HG03280 (cell line): ENCODE measurements at regions not wholly inside any gene's neighbourhood (a gene's known extent, or its start where the extent isn't known, plus 50 kb on each side); places are given as distances from the start of the nearest gene placed in this dataset.

Experiments
- ATAC-seq: cut with Tn5 transposase; IDR thresholded peaks from one replicate; pipeline ENCODE4 v1.9.1; 2021; ENCODE audit warnings: mild to moderate bottlenecking, moderate library complexity; ENCODE audit not compliant: unreplicated experiment

DNA sequence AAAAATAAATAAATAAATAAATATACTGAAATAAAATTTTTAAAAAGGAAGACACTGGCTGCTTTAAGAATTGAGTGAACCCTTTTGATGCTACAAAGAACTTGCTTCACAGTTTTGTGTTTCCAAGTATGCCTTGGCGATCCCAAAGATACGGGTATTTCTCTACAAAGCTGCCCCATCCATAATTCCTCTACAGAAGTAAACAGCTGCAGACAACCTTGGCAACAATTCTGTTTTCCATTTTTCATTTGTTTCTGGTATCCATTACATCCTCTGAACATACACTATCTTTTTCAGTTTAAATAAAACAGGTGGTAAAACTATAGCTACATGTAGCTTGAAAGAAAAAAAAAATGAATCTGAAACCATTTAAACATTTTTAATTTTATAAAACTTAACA, 552.8 kb upstream of the KLHL29 start:
- ATAC-seq: no peak

DNA sequence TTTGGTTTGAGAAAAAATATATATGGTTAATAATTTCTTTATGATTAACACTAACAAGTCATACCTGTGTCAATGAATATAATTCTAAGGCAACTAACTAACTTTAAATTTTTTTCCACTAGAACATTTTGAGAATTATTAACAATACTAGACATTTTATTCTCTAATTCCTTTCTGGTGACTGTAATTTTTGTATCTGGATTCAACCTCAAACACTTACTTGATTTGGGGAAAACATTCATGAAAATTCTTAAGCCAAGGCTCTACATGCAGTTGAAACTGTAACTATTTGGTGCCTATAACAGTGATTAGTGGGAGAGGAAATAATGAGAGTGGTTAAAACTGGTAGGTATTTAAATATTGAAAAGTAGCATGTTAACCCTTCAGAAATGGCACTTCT, 546.5 kb upstream of the KLHL29 start:
- ATAC-seq: no peak

DNA sequence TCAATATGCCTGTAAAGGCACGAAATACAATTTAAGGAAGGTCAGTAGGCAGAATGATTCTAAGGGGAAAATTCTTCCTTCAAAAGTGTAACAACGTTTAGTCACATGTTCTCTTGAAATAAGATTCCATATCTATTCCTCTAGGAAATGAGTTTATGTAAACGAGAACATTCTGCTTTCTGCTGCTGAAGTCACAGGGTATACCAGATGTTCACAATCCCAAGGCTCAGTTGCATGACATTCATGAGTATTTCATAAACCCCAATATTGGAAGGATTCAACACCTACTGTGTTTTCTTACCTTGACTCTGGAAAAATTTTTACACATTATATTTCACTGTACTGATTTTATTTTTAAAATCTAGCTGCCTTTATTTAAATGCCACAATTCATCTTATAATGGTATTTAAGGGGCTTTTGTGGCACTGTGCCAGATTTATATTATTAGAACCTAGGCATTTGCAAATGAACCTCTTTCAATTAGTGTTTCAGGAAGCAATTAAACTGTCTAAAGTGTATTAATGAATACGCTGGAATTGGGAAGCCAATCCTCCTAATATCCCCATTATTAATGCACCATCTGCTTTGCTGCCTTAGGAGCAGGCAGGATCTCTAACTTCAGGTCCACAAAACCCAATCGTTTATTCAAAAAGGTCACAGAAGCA, 542.6 kb upstream of the KLHL29 start:
- no peak for ATAC-seq

DNA sequence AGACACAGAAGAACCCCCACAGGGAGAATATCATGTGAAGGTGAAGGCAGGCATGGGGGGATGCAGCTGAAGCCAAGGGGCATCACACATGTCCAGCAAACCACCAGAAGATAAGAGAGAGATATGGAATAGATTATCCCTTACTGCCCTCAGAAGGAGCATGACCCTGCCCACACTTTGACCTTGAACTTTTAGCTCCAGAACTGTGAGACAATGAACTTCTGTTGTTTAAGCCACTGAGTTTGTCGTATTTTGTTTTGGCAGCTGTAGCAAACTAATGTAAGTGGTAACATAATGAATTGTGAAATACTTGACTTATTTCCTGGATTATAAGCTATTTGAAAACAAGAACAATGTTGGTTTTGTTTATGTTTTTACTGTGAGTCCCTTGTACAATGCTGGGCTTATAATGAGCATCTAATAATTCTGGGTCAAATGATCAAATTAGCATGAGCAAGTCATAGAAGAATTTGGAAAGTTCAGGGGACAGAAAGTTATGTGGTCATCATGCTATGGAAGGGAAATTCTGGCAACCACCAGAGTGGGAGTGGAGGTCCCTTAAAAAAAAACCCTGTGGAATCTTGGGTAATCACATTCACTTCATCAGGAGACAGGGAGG, 541.0 kb upstream of the KLHL29 start:
- ATAC-seq: no peak

DNA sequence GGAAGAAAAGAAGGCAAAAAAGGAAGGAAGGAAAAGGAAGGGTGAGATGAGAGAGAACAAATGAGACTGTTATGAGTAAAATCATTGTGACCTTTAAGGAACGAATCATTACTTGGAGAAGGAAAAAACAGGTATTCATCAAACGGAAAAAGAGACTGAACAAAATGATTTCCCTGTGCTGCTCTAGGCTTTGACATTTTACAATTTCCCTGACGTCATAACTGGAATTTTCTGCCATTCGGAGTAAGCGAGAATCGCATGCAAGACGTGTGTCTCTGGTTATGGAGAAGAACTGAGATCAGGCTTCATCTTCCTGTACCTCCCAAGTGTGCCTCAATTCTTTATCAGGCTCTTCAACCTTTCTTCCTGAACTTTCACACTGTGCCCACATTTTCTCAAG, 534.7 kb upstream of the KLHL29 start:
- ATAC-seq: no peak

DNA sequence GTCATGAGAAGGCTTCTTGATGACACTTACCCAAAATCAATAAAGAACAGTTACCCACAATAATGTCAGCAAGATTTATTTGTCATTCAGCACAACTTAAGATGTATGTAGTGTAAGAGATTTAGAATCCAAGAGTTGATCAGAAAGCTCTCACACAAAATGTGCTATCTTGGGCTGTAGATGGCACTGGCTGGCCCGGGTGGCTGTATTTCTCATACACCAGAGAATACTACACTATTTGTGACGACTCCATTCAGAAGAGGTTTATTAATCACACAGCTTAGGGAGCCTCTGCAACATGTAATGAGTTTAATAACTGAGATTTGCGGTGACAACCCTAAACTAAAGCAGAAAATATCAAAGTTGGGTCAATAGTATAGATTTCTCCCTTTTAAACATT, 530.4 kb upstream of the KLHL29 start:
- ATAC-seq: no peak

DNA sequence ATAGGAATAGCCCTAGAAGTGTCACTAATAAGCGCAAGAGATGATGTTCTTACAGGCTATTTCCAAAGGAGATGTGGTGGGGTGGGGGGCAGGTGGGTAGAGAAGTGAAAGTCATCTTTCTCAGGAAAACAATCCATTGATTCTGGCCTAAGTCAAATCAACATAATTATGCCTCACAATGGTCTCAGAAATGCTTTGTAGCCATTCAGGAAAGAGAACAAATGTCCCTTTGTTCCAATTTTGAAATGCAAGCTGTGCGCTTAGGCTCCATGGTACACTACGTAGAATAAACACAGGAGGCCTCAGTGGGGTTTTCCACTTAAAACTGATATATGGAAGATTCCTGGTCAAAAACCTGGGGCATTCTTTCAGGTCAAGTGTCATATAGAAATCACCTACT, 529.9 kb upstream of the KLHL29 start:
- no peak for ATAC-seq

DNA sequence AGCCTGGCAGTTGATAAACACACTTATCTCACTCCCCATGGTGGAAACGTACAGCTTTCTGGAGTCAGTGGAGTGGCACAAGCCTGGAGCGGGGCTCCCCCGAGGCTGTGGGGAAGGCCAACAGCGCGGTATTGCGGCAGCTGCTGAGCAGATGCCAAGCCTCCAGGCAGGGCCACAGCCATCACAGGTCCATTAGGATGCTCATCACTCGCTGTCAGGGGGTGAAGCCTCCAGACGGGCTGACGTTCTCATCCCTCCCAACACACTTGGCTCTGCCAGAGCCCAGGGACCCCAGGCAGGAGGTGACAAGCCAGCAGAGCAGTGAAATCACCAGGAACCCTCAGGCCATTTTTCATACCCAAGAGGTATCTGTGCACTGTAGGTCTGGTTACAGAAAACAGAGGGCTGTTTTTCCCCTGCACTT, 529.2 kb upstream of the KLHL29 start:
- ATAC-seq: no peak

DNA sequence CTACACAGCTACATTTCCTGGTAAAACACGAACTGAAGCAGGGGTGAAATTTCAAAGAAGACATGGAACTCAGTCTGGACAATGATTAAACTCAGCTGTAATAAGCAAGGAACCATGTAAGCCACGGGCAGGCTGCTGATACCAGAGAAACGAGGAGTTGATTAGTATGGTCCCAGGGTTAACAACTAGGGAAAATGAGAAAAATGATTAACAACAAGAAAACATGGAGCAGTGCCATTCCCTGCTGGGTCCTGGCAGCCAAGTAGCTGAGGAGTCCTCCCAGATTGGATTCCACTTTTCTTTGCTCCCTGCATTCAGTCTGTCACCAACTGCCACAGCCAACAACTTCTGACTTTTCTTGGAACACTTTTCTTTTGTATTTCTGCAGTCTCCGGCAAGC, 517.0 kb upstream of the KLHL29 start:
- ATAC-seq: no peak

DNA sequence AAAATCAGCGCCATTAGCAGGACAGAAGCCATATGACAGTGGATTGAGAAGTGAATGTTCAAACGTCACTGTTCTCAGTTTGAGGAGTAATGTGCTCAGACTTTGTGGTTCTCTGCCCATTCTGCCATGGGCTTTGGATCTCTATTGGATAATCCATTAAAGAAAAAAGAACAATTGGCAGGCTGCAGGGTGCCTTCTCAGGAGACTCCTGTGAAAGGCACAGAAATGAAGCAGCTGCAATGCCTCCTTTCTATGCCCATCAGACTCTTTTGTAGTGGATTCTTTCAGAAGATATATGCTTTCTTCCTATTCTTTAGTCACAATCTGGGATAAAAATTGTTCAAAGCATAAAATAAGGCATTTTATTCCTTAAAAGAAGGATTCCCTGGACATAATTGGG, 506.9 kb upstream of the KLHL29 start:
- ATAC-seq: no peak

DNA sequence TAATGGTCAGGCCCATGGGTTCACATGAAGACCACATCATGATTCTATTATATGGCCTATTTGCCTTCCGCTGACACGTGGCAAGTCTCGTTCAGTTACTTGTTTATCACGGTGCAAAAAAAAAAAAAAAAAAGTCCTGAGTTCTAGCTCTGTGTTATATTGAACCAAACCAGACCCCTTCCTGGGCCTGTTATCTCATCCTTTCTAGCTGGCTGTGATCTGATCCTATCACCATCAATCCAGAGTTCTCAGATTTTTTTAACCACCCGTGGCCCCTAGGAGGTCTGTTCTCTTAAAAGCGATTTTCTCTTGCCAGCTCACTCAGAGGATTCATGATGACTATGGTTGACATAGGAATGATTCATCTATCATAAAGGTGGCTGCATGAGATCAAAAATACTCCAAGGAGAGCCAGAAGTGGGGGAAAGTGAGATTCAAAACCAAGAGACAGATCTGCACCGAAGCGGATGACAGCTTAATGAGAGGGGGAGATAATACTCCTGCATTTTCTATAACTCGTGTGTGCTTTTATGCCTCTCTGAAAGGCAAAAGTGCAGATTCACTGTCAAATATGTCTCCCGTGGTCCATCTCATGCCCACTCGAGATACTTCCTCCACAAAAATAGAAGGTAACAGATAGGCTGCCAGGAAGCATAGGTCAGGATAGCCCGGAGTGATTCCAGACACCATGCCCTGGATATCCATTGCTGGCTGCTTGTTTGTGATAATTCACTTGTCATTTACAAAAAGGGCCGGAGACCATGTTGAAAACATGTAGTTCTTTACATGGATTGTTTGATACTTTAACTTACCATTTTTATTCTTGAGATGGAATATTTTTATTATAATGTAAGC, 505.7 kb upstream of the KLHL29 start:
- ATAC-seq: no peak

DNA sequence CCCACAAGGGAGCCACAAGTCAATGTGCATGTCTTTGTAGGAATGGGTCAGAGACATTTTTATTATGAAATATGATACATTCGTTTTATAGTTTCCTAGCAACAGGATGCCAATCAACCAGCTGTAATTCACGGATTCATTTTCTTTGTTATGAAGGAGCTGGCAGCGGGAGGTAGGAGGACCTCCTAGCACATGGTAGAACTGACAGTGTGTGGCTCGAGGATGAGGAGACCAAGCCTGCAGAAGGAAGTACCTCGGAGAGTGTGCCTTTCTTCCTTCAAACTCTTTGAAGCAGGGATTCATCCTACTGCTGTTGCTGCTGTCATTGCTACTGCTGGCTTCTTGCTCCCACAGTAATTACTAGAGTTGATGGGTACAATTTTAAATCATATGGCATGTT, 504.8 kb upstream of the KLHL29 start:
- no peak for ATAC-seq

DNA sequence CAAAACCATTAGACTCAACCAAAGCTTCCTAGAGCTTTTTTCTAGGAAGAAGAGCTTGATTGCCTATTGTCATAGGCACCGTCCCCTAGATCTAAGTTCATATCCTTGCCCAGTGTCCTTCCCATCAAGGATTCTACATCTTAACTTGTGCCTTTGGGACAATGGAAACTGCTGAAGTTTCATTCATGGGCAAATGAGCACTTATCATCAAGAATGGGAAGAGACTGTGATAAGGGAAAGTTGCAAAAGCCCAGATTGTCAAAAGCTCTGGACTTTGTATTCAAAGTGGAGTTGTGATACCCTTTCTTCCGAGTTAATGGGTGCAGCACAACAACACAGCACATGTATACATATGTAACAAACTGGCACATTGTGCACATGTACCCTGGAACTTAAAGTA, 503.0 kb upstream of the KLHL29 start:
- no peak for ATAC-seq

DNA sequence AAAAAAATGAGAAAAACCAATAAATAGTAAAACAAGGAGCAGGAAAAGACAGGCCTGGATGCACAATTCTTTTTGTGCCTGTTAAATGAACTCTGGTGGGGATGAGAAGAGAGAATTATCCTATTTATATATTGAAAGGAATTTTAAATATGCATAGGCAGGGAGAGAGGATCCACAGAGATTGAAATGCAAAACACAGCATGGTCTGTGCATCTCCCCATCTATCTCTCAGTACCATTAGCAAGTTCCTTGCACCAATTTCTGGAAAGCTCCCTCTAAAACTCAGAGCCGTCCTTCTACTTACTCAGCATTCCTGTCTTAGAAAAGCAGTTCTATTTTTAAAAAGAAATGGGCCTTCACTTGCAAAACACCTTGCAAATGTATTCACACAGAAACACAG, 502.3 kb upstream of the KLHL29 start:
- ATAC-seq: no peak

DNA sequence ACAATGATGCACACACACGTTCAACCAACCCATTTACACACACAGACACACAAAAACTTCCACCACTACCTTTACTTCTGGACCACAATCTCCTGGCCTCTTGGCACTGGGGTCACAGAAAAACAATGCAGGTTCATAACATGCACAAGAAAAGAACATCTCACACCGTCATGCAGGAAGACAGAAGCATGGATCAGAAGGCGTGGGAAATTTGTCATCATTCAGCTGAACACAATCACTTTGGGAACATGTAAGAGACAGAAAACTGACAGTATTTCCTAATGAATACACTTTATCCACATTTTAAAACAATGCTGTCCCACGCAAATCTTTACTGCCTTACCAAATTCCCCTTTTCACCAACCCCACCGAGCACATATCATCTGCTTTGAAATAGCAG, 501.9 kb upstream of the KLHL29 start:
- no peak for ATAC-seq

DNA sequence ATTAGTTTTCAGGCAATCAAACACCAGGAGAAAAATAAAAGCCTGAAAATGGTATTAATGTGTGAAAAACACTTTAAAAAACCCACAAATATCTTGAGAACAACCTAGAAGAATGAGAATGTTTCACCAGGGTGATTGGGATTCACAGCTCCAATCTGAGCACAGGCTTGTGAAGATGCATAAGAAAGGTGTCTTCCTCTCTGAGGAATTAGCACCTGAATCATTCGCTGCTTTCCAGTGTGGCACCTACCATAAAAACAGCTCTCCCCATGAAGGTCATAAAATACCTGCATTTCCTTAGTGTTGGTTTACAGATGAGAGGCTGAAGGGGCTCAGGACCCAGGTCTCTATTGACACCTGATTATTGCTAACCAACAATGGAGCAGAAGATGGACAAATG, 499.7 kb upstream of the KLHL29 start:
- no peak for ATAC-seq

DNA sequence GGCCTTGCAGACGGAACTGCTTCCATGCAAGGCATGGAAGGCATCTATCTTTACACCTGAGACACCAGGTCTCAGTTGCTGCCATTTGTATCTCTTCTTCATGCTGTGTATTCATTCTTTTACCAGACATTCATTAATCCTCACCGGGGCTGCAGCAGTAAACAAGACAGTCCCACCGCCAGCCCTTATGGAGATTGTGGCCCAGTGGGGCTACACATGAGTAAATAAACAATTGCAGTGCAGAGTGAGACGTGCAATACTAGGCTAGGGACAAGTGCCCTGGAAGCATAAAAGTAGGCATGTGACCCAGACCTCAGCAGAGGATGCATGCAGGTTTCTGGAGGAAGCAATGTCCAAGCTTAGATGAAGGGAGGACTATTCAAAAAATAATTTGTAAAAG, 497.6 kb upstream of the KLHL29 start:
- no peak for ATAC-seq

DNA sequence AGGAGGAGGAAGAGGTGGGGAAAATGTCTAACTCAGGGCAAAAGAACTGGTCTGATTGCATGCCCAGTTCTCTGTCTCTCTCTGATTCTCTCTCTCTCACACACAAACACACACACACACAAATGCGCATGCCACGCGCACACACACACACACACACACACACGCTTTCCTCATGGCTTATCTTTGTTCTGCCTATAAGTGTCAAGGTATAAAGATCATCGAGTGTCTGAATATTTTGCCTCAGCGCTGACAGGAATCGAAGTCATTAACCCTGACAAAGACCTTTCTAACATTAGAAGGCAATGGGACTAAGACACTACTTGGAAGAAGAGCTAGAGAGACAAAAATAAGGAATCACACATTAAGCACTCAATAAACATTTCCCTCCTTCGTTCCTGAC, 497.1 kb upstream of the KLHL29 start:
- no peak for ATAC-seq

DNA sequence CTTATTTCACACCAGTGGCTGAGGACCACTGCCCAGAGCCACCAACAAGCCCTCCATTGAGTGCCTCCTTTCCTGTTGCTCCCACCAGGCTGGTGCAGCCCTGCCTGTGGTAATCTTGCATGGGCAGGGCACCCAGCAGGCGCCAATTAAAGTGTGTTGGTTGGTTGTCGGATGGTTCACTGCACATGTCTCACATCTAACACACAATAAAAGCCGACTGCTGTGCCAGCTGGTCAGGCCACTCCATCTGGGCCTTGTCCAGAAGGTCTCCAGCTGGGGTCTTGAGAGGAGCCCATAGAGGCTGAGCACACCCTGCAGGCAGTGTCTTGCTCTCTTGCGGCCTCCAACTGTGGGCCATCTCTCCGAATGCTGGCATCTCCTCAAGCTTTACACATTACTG, 494.8 kb upstream of the KLHL29 start:
- ATAC-seq: no peak

DNA sequence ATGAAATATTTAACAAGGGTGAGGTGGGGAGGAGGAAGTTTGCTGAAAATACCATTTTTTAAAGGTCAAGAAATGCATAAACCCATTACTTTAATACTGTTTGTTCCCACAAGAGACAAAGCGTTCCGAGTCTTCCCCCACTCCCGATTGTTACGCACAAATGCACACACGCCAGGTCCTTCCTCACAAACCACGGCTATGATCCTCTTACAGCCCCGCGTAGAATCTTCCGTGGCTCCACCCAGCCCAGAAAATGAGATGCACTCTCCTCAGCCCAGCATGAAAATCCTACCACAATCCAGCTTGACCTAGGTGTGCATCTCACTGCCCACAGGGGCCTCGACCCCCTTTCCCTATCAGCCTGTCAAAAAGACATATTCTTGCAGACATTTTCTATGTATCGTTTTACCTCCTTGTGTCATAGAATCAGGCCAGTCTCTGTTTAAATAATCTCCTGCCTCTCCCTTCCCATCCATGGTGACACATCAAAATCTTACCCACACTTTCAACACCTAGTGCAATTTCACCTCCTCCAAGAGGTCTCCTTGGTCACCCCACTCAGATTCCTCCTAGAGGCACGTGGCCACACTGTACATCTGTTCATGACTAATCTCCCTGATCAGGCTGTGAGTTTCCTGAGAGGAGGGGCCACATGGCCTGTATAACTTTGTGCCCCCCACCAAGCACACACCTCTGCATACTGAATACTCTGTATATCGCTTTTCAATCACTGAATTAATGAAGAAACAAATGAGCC, 491.0 kb upstream of the KLHL29 start:
- no peak for ATAC-seq

DNA sequence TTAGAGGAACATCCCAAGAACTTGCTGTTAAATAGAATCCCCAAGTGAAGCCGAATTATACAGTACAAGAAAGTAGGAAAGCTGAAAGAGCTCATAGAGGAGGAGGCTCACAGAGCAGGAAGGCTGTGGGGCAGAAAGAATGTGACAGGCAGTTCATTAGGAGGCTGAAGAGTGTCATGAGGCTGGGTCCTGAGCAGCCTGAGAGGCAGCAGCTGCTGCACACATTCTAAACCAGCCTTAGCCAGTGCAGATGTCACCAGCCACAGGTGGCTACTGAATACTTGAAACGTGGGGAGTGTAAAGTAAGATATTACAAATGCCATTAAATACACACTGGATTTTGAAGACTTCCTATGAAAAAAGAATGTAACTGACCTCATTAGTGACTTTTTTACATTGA, 490.2 kb upstream of the KLHL29 start:
- no peak for ATAC-seq
